DMS153 treated with DMSO at 0.1 percent for 48 hours (cell line): ENCODE measurements at regions not wholly inside any gene's neighbourhood (a gene's known extent, or its start where the extent isn't known, plus 50 kb on each side); places are given as distances from the start of the nearest gene placed in this dataset.
"Not testable (repeated sequence)": the region's sequence is repeated elsewhere in the genome, so short reads cannot be mapped to it uniquely, and the experiment has no call there.

Experiments used
- DNase-seq: peaks from one replicate; lab custom pipeline; 2025; ENCODE audit not compliant: unreplicated experiment; lab: John Stamatoyannopoulos, UW

- DNase-seq, result no peak
These were observed 495.4 kb upstream of the SEL1L start for GRCh38 chr14:82029038-82029437.

GRCh38 chr14:82035397-82035796, 501.7 kb upstream of the SEL1L start:
- no peak for DNase-seq

- DNase-seq, result not testable (repeated sequence)
These were observed 504.4 kb upstream of the SEL1L start for GRCh38 chr14:82038066-82038465.

- no peak for DNase-seq
These were observed 511.7 kb upstream of the SEL1L start for GRCh38 chr14:82045339-82045738.

GRCh38 chr14:82046512-82047226, 513.0 kb upstream of the SEL1L start:
- DNase-seq, result no peak

GRCh38 chr14:82047777-82048470, 514.3 kb upstream of the SEL1L start:
- no peak for DNase-seq

GRCh38 chr14:82052778-82053177, 519.1 kb upstream of the SEL1L start:
- DNase-seq, result no peak

GRCh38 chr14:82055515-82056115, 522.0 kb upstream of the SEL1L start:
- no peak for DNase-seq

- no peak for DNase-seq
These were observed 526.6 kb upstream of the SEL1L start for GRCh38 chr14:82060219-82060618.

- peak; percentile 25 for DNase-seq
These were observed 533.7 kb upstream of the SEL1L start for GRCh38 chr14:82067221-82067875.

- DNase-seq, result no peak
These were observed 536.4 kb upstream of the SEL1L start for GRCh38 chr14:82070040-82070439.

- no peak for DNase-seq
These were observed 537.1 kb upstream of the SEL1L start for GRCh38 chr14:82070753-82071152.

- no peak for DNase-seq
These were observed 539.9 kb upstream of the SEL1L start for GRCh38 chr14:82073547-82073946.

GRCh38 chr14:82075566-82075965, 541.9 kb upstream of the SEL1L start:
- no peak for DNase-seq

GRCh38 chr14:82079553-82079952, 545.9 kb upstream of the SEL1L start:
- DNase-seq, result no peak

GRCh38 chr14:82080370-82080769, 546.7 kb upstream of the SEL1L start:
- DNase-seq, result no peak

- no peak for DNase-seq
These were observed 551.2 kb upstream of the SEL1L start for GRCh38 chr14:82084813-82085212.

GRCh38 chr14:82091097-82091496, 557.4 kb upstream of the SEL1L start:
- DNase-seq, result no peak

- peak; percentile 79 for DNase-seq
These were observed 561.2 kb upstream of the SEL1L start for GRCh38 chr14:82094829-82095345.

GRCh38 chr14:82104013-82104412, 570.4 kb upstream of the SEL1L start:
- DNase-seq, result no peak

- no peak for DNase-seq
These were observed 578.7 kb upstream of the SEL1L start for GRCh38 chr14:82112210-82112839.
